ENCODE measurements at regions not wholly inside any gene's neighbourhood (a gene's known extent, or its start where the extent isn't known, plus 50 kb on each side); places are given as distances from the start of the nearest gene placed in this dataset.

DNA sequence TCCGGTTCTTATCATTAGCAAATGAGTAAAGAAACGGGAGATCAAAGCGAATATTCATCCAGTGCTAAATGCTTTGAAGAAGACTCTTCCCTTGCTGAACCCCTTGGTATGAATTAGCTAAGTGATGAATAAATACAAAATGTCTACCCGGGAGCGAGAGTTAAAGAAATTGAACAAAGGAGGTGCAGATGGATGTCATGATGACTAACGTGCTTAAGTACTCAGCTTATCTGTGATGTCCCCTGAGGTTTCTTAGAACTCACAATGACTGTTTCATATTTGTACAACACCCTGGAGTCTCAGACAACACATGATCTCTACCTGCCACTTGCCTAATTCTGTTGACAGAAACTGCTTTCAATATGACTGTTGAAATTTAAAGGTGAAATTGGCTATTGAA, 148.5 kb downstream of the TMEM200C start:
- H3K27ac ChIP-seq, result no peak overlapping the region
- TF ChIP-seq, protein P1, sequence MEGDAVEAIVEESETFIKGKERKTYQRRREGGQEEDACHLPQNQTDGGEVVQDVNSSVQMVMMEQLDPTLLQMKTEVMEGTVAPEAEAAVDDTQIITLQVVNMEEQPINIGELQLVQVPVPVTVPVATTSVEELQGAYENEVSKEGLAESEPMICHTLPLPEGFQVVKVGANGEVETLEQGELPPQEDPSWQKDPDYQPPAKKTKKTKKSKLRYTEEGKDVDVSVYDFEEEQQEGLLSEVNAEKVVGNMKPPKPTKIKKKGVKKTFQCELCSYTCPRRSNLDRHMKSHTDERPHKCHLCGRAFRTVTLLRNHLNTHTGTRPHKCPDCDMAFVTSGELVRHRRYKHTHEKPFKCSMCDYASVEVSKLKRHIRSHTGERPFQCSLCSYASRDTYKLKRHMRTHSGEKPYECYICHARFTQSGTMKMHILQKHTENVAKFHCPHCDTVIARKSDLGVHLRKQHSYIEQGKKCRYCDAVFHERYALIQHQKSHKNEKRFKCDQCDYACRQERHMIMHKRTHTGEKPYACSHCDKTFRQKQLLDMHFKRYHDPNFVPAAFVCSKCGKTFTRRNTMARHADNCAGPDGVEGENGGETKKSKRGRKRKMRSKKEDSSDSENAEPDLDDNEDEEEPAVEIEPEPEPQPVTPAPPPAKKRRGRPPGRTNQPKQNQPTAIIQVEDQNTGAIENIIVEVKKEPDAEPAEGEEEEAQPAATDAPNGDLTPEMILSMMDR (conservative IDR thresholded peaks at IDR 0.05), result no peak

DNA sequence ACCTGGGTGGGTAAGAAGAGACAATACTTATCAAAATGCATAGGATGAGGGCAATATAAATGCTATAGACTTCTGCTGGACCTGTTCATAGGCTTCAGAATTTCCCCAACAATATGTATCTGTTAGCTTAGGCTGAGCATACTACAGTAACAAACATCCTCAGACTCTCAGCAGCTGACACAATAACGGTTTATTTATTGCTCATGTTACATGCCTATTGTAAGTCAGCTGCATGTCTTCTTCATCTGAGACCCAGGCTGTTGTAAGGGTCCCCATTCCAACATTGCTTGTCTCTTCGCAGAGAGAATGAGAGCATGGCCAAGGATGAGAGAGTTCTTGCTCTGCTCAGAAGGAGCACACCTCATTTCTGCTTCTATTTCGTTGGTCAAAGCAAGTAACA, 150.7 kb downstream of the TMEM200C start:
- TF ChIP-seq, protein P1 (conservative IDR thresholded peaks at IDR 0.05), result no peak
- H3K27ac ChIP-seq, result no peak overlapping the region

DNA sequence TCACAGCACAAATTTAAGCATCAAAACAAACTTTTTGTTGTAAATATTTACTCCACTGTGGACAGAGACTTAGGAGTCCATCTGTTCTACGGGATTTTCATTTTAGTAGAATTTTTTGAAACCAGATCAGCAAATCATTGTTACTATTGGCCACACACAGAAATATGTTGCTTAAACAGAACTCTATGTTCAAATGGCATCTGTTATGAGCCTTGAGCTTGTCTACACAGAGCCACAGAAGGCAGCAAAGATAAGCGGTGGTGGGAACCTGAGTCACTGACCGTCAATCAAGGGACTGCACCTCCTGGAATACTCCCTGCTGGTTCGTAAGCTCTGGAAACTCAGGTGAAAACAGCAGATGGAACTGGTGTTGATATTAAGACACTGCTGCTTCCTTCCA, 156.8 kb downstream of the TMEM200C start:
- TF ChIP-seq, protein P1 (conservative IDR thresholded peaks at IDR 0.05), result no peak
- no peak overlapping the region for H3K27ac ChIP-seq

DNA sequence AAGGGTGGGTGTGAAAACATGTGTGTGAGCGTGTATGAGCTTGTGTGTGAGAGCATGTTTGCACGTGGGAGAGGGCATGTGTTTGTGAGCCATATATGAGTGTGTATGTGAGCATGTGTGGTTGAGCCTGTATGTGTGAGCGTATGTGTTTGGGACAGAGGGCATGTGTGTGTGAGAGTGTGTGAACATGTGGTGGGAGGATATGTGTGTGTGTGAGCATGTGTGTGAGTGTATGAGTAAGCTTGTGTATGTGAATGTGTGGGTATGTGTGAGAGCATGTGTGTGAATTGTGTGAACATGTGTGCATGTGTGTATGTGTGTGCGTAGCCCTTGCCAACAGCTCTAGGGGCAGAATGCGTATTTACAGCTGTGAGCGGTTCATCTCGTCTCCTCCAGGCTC, 163.0 kb downstream of the TMEM200C start:
- H3K27ac ChIP-seq, result no peak overlapping the region
- TF ChIP-seq, protein P1 (conservative IDR thresholded peaks at IDR 0.05), result no peak

DNA sequence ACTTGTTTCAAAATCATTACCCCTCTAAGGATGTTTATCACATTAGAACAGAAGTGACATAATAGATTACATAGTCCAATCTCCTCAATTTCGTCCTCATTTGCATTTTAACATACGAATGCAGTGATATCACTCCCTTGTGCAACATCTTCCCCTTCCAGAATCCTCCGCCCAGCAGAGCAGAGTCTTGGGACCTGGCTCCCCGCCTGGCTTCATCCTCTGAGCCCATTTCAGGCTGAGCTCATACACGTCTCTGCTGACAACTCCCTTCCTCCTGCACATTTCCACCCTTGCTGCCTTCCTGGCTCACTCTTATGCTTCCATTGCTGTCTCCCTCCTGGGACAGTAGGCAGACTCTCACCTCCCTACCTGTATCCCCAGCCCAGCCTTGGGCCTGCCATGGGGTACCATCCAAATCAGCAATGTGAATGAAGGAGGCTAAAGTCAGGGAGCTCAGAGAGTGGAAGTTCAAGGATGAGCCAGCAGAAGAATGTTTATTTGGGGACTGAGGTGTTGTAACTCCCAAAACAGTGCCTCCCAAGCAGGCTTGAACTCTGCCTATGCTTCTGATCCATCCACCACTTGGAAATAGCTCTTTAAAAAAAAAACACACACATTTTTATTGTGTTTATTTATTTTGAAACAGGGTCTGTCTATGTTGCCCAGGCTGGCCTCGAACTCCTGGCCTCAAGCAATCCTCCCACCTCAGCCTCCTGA, 165.2 kb downstream of the TMEM200C start:
- H3K27ac ChIP-seq, result no peak overlapping the region
- TF ChIP-seq, protein P1 (conservative IDR thresholded peaks at IDR 0.05), result no peak

DNA sequence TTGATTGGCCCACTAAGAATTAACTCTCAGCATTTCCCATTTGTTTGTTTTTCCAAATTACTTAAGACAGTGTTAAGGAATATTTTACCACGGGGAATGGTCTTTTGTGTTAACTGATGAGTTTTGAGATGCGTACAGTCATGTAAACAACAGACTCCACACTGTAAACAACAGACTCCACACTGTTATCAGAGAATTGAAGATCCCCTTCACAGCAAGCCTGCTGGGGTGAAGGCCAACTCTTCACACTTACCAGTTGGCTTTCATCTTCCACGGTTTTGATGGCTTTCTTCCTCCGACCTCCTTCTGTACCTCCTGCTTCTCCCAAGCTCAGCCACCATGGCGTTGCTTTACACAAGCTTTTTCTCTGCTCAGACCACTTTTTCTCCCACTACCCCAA, 166.8 kb downstream of the TMEM200C start:
- no peak overlapping the region for H3K27ac ChIP-seq
- TF ChIP-seq, protein P1 (conservative IDR thresholded peaks at IDR 0.05), result no peak

DNA sequence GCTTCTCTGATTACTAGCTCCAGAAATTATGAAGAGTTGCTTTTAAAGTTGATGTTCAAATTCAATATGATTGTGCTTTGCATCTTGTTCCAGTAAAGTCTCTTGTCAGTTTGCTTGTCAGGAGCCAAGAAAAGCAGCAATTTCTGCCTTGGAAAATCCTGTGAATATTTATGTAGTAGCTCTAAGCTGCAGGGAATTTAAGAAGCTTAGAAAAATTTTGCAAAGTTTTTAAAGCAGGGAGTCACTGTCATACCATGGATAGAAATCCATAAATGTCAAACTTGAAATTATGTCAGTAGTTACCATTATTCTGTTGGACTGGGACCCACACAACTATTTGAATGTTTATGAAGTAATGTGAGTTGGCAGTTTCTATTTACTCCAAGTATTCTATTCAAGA, 169.3 kb downstream of the TMEM200C start:
- TF ChIP-seq, protein P1 (conservative IDR thresholded peaks at IDR 0.05), result no peak
- no peak overlapping the region for H3K27ac ChIP-seq

Measured in VCaP (cell line).